Breast epithelium (tissue), 4 donors: ENCODE measurements at regions not wholly inside any gene's neighbourhood (a gene's known extent, or its start where the extent isn't known, plus 50 kb on each side); places are given as distances from the start of the nearest gene placed in this dataset.

Experiments
- DNase-seq, 2 donors: peaks; one replicate each; pipeline ENCODE4 v3.0.0-alpha.2; 2019; ENCODE audit warnings: low spot score in 2 of 2
- H3K27ac ChIP-seq, 2 donors: fragments of 200-600 bp; sonication (generic) in 1 of 2; one replicate each; pipeline ENCODE4 v1.5.1; 2016 to 2019; ENCODE audit warnings: mild to moderate bottlenecking in 1 of 2
- H3K27me3 ChIP-seq, 2 donors: fragments of 200-600 bp; sonication (generic) in 1 of 2; one replicate each; pipeline versions ENCODE4 v1.5.1 to v1.6.0; 2017 to 2019; ENCODE audit warnings: control low read depth in 1 of 2, mild to moderate bottlenecking in 1 of 2
- H3K36me3 ChIP-seq: fragments of 200-600 bp; one replicate; pipeline ENCODE4 v1.5.1; 2019
- H3K4me1 ChIP-seq, 2 donors: fragments of 200-600 bp; sonication (generic); one replicate each; pipeline ENCODE4 v1.5.1; 2016 to 2019; ENCODE audit warnings: control low read depth in 1 of 2
- H3K4me3 ChIP-seq, 3 donors: fragments of 200-600 bp; sonication (generic); 1 replicate in 2 of 3; 2 replicates in 1 of 3; pipeline ENCODE4 v1.5.1; 2016 to 2019; ENCODE audit warnings: mild to moderate bottlenecking in 3 of 3, moderate library complexity in 2 of 3
- H3K9me3 ChIP-seq, 2 donors: fragments of 200-600 bp; sonication (generic) in 1 of 2; one replicate each; pipeline ENCODE4 v1.5.1; 2016 to 2019; ENCODE audit warnings: control low read depth in 1 of 2
- POLR2A ChIP-seq: fragments of 450-650 bp; IDR thresholded peaks from one replicate; pipeline ENCODE4 v1.6.1; 2016; ENCODE audit warnings: antibody characterized with exemption, mild to moderate bottlenecking, moderate library complexity
- POLR2AphosphoS5 ChIP-seq, 3 donors: sonication (generic); formaldehyde crosslinking; IDR thresholded peaks; one replicate each; pipeline ENCODE4 v1.6.1; 2017; ENCODE audit warnings: antibody characterized with exemption in 3 of 3
- intact Hi-C: fragments of 100-400 bp; cut with DNase I; formaldehyde crosslinking; loops from one replicate; pipeline ENCODE4 v1.15.1; 2023; ENCODE audit warnings: low total_unique reads
- TF ChIP-seq, protein P1 (sequence below), 3 donors: fragments of 450-650 bp; IDR thresholded peaks; one replicate each; pipeline ENCODE4 v1.5.1; 2016 to 2017; ENCODE audit warnings: antibody characterized with exemption in 3 of 3, mild to moderate bottlenecking in 3 of 3, moderate library complexity in 3 of 3

DNA sequence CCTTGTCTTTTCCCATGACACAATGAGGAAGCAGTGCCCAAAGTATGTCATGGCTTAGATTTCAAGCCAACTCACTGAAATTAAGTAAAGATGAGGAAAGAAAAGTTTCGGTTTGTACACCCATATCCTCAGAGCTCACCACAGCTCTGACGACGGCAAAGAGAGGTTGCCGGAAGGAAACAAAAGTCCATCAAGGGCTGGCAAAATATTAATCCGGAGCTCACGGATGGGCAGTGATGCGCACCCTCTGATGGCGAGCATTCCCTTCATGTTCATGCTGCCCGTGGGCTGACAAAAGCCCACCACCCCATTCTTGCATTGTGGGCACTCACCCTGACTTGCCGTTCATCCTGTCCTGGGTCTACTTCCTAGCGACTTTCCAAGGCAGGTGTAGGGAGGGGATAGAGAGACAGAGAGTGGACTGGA lies 103.1 kb downstream of the SOX9 start:
- H3K27ac ChIP-seq: no peak overlapping the region
- DNase-seq: no peak
- no peaks in the 10 kb centered on the region for H3K4me1 ChIP-seq
- intact Hi-C loops: no loop called here
- H3K4me3 ChIP-seq: no peak overlapping the region
- no peaks in the 10 kb centered on the region for H3K9me3 ChIP-seq
- H3K36me3 ChIP-seq: no peaks in the 10 kb centered on the region
- H3K27me3 ChIP-seq: peaks cover 0 to 17% of the 10 kb centered on the region in 2 donors
- TF ChIP-seq POLR2A (no peak), POLR2AphosphoS5 (IDR thresholded peaks at IDR 0.05) (no peak)
- TF ChIP-seq, protein P1, sequence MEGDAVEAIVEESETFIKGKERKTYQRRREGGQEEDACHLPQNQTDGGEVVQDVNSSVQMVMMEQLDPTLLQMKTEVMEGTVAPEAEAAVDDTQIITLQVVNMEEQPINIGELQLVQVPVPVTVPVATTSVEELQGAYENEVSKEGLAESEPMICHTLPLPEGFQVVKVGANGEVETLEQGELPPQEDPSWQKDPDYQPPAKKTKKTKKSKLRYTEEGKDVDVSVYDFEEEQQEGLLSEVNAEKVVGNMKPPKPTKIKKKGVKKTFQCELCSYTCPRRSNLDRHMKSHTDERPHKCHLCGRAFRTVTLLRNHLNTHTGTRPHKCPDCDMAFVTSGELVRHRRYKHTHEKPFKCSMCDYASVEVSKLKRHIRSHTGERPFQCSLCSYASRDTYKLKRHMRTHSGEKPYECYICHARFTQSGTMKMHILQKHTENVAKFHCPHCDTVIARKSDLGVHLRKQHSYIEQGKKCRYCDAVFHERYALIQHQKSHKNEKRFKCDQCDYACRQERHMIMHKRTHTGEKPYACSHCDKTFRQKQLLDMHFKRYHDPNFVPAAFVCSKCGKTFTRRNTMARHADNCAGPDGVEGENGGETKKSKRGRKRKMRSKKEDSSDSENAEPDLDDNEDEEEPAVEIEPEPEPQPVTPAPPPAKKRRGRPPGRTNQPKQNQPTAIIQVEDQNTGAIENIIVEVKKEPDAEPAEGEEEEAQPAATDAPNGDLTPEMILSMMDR (IDR thresholded peaks at IDR 0.05): no peak

DNA sequence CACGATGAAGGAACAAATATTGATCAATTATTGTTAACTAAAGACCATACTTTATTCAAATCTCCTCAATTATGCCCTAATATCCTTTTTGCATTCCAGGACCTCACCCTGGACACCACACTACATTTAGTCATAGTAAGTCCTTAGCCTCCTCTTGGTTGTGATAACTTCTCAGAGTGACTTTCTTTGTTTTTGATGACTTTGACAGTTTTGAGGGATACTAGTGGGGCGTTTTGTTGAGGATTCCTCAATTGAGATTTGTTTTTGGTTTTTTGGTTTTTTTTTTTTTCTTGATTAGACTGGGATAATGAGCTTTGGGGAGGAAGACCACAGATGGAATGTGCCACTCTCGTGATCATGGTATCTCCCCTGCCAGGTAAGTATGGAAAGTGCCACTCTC lies 105.5 kb downstream of the SOX9 start:
- no peaks in the 10 kb centered on the region for H3K4me1 ChIP-seq
- no peak overlapping the region for H3K27ac ChIP-seq
- no peaks in the 10 kb centered on the region for H3K36me3 ChIP-seq
- intact Hi-C loops: no loop called here
- no peaks in the 10 kb centered on the region for H3K9me3 ChIP-seq
- no peak for TF ChIP-seq POLR2A
- no peak for TF ChIP-seq POLR2AphosphoS5 (IDR thresholded peaks at IDR 0.05)
- TF ChIP-seq, protein P1 (IDR thresholded peaks at IDR 0.05): no peak
- DNase-seq: no peak
- H3K27me3 ChIP-seq: no peaks in the 10 kb centered on the region
- no peak overlapping the region for H3K4me3 ChIP-seq

DNA sequence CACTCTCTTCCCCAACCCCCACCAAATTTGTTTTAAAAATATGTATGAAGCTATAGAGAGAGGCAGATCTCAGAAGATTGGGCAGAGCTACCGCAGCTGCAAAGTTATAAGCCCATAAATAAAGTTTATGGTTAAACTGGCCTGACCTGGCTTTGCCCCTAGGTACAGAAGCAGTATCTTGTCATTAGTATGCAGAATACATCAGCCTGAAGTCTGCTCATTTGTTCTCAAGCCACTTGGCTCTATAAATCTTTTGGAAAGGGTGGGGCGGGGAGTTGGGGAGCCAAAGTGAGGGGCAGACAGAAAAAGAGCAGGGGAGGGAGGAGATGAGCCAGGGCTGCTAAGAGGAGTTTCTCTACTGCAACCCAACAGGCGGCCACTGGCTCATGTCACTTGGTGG lies 113.2 kb downstream of the SOX9 start:
- Histone ChIP-seq H3K27me3 (no peaks in the 10 kb centered on the region), H3K4me3 (no peak overlapping the region), H3K36me3 (no peaks in the 10 kb centered on the region), H3K27ac (no peak overlapping the region), H3K9me3 (no peaks in the 10 kb centered on the region), H3K4me1 (no peaks in the 10 kb centered on the region)
- no peak for DNase-seq
- intact Hi-C loops: loop anchor here (2.0 kb wide), 1 partner anchor 43 kb away; no protein-coding TSS in a partner anchor
- TF ChIP-seq POLR2A: no peak
- TF ChIP-seq, protein P1 (IDR thresholded peaks at IDR 0.05): no peak
- no peak for TF ChIP-seq POLR2AphosphoS5 (IDR thresholded peaks at IDR 0.05)

DNA sequence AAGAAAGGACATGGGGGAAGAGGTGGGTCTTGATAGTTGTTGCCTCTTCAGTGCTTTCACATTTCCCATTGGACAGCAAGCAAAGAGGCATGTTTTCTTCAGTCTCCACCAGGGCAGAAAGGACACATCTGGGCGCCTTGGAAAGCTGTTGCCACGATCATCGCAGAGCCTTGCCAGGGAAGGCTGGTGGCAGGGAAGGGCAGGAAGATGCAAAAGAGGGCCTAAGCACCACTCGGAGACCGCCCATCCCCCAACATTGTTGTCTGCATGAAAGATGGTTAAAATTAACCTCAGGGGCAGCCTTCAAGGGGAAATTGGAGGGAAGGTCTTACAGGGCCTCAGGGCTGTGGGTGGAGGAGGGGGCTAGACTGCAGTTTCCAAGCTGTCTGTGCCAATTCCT lies 114.2 kb downstream of the SOX9 start:
- Histone ChIP-seq H3K4me1 (no peaks in the 10 kb centered on the region), H3K9me3 (no peaks in the 10 kb centered on the region), H3K4me3 (no peak overlapping the region), H3K36me3 (no peaks in the 10 kb centered on the region), H3K27me3 (no peaks in the 10 kb centered on the region), H3K27ac (no peak overlapping the region)
- DNase-seq: no peak
- intact Hi-C loops: loop anchor here (2.0 kb wide), 1 partner anchor 44 kb away; no protein-coding TSS in a partner anchor
- TF ChIP-seq POLR2A (no peak), POLR2AphosphoS5 (IDR thresholded peaks at IDR 0.05) (no peak)
- TF ChIP-seq, protein P1 (IDR thresholded peaks at IDR 0.05): no peak

DNA sequence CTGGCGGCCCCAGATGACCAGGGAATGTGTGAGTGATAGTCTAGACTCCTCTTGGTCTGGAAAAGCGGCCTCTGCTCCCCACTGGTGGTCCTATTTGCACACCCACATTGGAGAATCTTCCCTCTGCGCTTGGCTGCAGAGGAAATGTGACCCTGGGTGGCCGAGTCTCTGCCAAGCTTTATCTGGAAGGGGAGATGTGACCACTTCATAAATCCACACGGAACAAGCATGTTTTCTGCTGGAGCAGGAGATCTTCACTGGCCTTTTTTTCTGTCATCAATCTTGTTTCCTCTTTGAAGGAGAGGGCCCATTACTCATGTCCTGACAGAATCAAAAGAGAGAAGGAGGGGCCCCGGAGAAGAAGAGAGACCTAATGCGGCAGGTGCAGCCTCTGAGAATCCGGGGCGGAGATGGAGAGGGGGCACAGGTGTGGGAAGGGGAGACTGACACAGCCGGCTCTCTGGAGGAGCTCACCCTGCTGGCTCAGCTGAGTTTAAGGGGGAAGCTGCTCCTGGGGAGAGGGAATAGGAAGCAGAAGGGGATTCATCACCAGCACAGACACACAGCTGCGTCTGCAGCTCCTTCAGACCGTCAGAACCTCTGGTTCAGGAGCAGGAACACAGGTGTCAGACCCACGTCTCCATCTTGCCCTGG lies 116.3 kb downstream of the SOX9 start:
- intact Hi-C loops: no loop called here
- H3K27me3 ChIP-seq: no peaks in the 10 kb centered on the region
- H3K27ac ChIP-seq: no peak overlapping the region

More for the DNA sequence above, 116.3 kb downstream of the SOX9 start:
- TF ChIP-seq POLR2A (no peak), POLR2AphosphoS5 (IDR thresholded peaks at IDR 0.05) (no peak)
- TF ChIP-seq, protein P1 (IDR thresholded peaks at IDR 0.05): no peak
- H3K9me3 ChIP-seq: no peaks in the 10 kb centered on the region
- H3K36me3 ChIP-seq: no peaks in the 10 kb centered on the region
- H3K4me3 ChIP-seq: no peak overlapping the region
- DNase-seq: no peak
- no peaks in the 10 kb centered on the region for H3K4me1 ChIP-seq
